ENCODE measurements at regions not wholly inside any gene's neighbourhood (a gene's known extent, or its start where the extent isn't known, plus 50 kb on each side); places are given as distances from the start of the nearest gene placed in this dataset.
"Not testable (repeated sequence)": the region's sequence is repeated elsewhere in the genome, so short reads cannot be mapped to it uniquely, and the experiment has no call there.

GRCh38 chr14:106477600-106477999 lies 951.2 kb downstream of the TMEM121 start:
- DNase-seq = not testable (repeated sequence)

- DNase-seq = not testable (repeated sequence)
Observed at GRCh38 chr14:106480287-106480686, 953.9 kb downstream of the TMEM121 start.

GRCh38 chr14:106482213-106482612 lies 955.8 kb downstream of the TMEM121 start:
- not testable (repeated sequence) for DNase-seq

DNA sequence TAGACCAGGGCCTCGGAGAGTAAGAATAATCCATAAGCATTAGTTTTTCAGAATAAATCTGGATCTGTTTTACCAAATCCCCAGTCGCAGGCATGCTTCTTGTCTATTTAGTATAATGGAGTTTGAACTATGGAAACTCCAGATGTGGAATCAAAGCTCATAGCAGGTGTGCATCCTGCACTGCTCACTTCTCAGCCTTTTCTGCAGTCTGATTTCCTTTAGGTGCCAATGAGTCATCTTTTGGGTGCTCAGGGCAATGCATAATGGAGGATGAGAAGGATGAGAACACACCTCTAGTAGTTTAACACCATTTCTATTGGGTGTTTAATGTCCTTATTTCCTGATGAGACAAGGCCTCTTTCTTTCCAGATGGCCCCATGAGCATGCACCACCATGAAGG lies 961.2 kb downstream of the TMEM121 start:
- no peak for DNase-seq

- DNase-seq = no peak
Observed at GRCh38 chr14:106488291-106488690, 961.9 kb downstream of the TMEM121 start.

DNA sequence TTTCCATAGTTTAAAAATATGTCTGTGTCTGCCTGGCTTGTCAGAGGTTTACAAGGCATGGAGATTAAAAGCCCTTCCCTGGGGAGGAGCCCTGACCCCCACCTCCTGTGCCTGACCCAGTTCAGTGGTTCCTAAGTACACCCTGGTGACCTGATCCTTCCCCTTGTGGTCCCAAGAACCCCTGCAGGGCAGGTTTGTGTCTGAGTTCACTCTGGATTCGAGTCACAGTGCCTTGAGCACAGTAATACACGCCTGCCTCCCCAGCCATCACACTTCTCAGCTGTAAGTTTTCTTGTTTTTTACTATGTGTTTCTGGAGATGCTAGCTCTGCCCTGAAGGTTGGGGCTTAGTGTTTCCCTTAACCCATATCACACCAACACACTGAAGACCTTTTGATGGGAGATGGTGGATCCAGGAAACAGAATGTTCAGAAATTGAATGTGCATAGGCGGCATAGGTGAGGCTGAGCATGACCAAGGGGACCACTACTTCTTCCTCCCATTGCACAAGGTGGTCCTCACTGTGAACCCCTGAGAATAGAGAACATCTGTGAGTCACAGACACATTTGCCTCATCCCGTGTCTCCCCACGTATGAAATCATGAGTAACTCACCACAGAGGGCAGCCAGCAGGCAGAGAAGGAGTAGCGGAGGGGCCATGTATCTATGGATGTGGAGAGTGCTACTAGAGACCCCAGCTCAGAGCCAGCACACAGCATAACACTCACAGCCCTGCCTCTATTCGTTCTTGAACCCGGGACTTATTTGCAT lies 962.9 kb downstream of the TMEM121 start:
- no peak for DNase-seq

DNA sequence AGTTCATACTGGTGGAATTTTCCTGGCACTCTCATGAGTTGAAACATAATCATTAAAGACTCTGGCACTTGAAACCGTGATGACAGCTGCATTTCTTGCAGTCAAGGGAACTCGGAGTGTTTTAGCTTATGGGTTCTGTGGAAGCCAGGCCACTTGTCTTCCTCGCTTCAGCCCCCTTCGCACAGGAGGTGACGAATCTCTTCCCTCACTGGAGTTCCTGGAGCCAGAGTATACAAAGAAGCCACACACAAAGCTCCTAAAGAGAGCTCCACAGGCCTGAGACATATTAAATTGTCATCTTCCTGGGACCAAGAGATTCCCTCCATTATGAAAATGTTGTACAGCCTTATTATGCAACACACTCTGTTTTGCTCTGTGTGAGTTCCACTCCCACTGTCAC lies 964.1 kb downstream of the TMEM121 start:
- DNase-seq = no peak

DNA sequence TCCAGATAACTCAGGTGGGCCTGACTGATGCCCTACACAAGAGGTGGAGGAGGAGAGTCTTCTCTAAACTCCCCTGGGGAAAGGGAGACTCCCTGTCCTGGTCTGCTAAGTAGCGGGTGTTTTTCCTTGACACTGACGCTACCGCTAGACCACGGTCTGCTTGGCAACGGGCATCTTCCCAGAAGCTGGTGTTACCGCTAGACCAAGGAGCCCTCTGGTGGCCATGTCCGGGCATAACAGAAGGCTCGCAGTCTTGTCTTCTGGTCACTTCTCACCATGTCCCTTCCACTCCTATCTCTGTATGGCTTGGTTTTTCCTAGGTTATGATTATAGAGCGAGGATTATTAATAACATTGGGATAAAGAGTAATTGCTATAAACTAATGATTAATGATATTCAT lies 965.5 kb downstream of the TMEM121 start:
- DNase-seq = no peak

- no peak for DNase-seq
Observed at GRCh38 chr14:106493962-106494823, 967.8 kb downstream of the TMEM121 start.

DNA sequence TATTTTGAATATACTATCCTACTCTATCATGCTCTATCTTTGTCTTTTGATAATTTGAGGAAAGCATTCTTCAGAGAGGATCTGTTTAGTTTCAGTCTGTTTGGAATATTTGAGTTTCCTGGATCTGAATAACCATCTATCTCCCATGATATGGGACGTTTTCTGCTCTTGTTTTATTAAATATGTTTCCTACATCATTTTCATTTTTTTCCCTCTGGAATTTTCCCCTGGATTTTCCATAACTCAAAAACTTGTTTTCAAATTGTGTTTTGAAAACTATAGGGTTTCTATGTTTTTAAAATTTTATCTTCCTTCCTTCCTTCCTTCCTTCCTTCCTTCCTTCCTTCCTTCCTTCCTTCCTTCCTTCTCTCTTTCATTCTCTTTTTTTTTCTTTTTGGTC lies 974.2 kb downstream of the TMEM121 start:
- DNase-seq = no peak

GRCh38 chr14:106501898-106502297 lies 975.5 kb downstream of the TMEM121 start:
- no peak for DNase-seq

- no peak for DNase-seq
Observed at GRCh38 chr14:106505366-106505765, 979.0 kb downstream of the TMEM121 start.

DNA sequence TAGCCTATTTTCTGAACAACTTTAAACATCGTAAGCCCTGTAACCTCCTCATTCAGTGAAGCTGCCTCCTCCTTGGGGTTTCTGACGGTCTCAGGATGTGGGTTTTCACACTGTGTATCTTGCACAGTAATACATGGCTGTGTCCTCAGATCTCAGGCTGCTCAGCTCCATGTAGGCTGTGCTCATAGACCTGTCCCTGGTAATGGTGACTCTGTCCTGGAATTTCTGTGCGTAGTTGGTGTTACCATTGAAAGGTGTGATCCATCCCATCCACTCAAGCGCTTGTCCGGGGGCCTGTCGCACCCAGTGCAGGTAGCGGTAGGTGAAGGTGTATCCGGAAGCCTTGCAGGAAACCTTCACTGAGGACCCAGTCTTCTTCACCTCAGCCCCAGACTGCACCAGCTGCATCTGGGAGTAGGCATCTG lies 980.5 kb downstream of the TMEM121 start:
- no peak for DNase-seq

DNA sequence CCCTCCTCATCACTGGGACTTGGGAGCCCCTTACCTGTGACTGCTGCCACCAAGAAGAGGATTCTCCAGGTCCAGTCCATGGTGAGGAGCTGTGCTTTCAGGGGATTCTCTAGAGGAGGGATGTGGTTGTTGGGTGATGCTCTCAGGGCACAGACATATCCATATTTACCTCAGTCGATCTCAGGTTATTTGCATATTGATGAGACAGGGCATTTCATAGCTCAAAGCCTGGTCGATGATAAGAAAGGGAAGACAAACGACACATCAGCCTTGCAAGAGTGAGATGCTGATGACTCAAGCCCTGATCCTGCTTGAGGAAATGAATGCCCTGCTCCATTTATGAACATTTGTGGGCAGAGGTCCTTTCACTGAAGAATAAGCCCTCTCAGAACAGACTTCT lies 981.0 kb downstream of the TMEM121 start:
- DNase-seq = no peak

- DNase-seq = no peak
Observed at GRCh38 chr14:106508216-106508615, 981.8 kb downstream of the TMEM121 start.

GRCh38 chr14:106509176-106509575 lies 982.8 kb downstream of the TMEM121 start:
- no peak for DNase-seq

GRCh38 chr14:106509807-106510206 lies 983.4 kb downstream of the TMEM121 start:
- DNase-seq = no peak

DNA sequence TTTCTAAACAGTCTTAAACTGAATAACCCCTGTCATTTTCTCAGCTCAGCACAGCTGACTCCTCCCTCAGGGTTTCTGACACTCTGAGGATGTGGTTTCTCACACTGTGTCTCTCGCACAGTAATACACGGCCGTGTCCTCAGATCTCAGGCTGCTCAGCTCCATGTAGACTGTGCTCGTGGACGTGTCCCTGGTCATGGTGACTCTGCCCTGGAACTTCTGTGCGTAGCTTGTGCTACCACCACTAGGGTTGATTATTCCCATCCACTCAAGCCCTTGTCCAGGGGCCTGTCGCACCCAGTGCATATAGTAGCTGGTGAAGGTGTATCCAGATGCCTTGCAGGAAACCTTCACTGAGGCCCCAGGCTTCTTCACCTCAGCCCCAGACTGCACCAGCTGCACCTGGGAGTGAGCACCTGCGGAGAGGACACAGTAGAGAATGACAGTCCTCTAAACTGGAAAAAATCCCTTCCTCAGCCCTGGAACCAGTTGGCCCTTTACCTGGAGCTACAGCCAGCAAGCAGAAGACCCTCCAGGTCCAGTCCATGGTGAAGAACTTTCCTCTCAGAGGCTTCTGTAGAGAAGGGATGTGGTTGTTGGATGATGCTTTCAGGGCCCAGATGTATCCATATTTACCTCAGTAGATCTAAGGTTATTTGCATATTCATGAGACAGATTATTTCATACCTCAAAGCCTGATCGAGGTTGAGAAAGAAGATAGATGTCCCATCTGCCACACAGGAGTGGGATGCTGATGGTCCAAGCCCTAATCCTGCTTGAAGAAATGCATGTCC lies 984.8 kb downstream of the TMEM121 start:
- no peak for DNase-seq

GRCh38 chr14:106511800-106512198 lies 985.4 kb downstream of the TMEM121 start:
- no peak for DNase-seq

DNA sequence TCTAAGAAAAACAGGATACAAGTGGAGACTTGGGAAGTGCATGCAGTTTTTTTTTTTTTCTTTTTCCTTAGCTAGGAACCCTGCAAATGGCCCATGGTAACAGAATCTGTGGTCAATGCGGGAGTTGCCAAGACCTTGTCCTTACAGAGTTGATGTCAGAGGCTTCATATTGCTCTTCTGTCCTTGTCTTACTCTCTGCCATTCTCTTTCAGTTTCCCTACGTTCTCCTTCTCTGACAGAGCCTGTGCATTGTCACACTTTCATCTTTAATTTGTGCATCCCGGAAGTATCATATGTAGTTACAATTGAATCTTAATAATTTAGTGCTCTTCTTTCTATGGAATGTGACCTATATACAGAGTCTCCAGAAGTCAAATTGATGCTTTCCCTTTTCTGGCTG lies 986.9 kb downstream of the TMEM121 start:
- DNase-seq = no peak

DNA sequence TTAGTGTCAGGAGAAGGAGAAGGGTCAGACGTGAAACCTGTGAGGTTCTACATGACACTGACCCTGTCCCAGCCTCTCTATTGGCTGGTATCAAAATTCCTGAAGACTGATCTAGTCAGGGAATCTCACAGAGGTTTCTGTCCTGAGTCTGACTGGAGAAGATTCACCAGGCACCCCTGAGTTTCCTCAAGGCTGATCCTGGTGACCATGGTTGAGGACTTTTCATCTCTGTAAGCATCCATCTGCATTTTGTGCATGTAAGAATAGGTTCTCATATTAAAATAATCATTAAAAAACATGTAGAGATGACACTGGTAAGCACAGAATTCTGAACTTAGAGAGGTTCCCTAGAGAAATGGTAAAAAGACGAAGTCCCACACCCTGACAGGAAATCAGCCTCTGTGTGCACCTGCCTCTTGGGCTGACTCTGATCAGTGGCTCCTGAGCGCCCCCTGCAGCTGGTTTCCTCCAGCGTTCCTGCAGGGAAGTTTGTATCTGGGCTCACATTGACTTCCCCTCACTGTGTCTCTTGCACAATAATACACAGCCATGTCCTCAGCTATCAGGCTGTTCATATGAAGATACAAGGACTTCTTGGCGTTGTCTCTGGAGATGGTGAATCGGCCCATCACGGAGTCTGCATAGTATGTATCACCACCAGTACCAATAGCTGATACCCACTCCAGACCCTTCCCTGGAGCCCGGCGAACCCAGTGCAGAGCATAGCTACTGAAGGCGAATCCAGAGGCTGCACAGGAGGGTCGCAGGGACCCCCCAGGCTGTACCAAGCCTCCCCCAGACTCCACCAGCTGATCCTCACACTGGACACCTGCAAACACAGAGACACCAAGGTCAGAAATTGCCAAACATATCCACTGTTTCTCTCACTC lies 991.9 kb downstream of the TMEM121 start:
- peak; percentile 75 for DNase-seq

DNA sequence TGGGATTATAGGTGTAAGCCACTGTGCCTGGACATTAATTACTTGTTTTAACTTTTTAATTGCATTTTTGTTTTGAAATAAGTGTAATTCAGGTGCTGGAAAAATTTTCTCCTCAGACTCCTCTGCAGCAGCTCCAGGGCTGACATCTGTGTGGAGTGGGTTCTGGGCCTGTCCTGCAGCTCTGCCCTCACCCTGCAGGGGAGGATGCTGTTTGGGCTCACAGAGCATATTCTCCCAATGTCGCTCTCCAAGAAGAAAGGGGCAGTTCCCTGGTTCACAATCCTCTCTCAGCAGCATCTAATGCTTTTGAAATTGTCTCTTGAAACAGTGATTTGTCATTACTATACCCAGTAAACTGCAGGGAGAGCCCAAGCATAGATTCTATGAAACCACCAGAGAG lies 995.7 kb downstream of the TMEM121 start:
- DNase-seq = not testable (repeated sequence)

All from effector CD8-positive, alpha-beta T cell (primary cell).